ENCODE measurements at regions not wholly inside any gene's neighbourhood (a gene's known extent, or its start where the extent isn't known, plus 50 kb on each side); places are given as distances from the start of the nearest gene placed in this dataset.
"Not testable (repeated sequence)": the region's sequence is repeated elsewhere in the genome, so short reads cannot be mapped to it uniquely, and the experiment has no call there.

DNA sequence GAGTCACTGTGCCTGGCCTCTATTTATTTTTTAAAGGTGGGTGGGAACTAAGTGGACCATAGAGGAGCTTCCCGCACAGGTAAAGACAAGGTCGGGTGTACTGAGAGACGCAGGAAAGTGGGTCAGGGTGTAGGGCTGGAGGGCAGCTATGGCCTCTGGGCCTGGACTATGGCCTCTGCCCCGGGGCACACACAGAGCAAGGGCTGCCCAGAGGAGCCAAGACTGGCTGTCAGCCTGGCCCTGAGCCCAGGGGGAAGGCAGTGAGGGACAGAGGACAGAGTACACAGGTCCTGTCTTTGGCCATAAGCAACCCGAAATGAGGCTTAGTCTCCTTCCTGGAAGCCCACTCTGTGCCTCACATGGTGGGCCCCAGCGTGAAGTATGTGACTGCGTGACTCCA, 102.1 kb upstream of the PRB2 start:
- no peaks in the 10 kb centered on the region for H3K27me3 ChIP-seq (ENCODE audit: insufficient read depth, low read length)
- no peaks in the 10 kb centered on the region for H3K36me3 ChIP-seq (ENCODE audit: insufficient read depth, low read length)
- no peak overlapping the region for H3K27ac ChIP-seq (ENCODE audit: low read depth, low read length)
- no peak overlapping the region for H3K4me2 ChIP-seq (ENCODE audit: insufficient read depth, low read length)
- peaks cover 17% of the 10 kb centered on the region for H4K20me1 ChIP-seq (ENCODE audit: insufficient read depth, low read length)
- H2AFZ ChIP-seq (ENCODE audit: low read length) = no peak overlapping the region
- DNase-seq (ENCODE audit: insufficient read length, low spot score, missing footprints) = no peak
- H3K79me2 ChIP-seq (ENCODE audit: insufficient read depth, low read length) = no peaks in the 10 kb centered on the region
- no peaks in the 10 kb centered on the region for H3K9me3 ChIP-seq (ENCODE audit: low read depth, low read length)
- no peak overlapping the region for H3K4me3 ChIP-seq (ENCODE audit: insufficient read depth, low read length)
- peaks cover 3% of the 10 kb centered on the region for H3K4me1 ChIP-seq (ENCODE audit: insufficient read depth, low read length)
- TF ChIP-seq, protein P1, sequence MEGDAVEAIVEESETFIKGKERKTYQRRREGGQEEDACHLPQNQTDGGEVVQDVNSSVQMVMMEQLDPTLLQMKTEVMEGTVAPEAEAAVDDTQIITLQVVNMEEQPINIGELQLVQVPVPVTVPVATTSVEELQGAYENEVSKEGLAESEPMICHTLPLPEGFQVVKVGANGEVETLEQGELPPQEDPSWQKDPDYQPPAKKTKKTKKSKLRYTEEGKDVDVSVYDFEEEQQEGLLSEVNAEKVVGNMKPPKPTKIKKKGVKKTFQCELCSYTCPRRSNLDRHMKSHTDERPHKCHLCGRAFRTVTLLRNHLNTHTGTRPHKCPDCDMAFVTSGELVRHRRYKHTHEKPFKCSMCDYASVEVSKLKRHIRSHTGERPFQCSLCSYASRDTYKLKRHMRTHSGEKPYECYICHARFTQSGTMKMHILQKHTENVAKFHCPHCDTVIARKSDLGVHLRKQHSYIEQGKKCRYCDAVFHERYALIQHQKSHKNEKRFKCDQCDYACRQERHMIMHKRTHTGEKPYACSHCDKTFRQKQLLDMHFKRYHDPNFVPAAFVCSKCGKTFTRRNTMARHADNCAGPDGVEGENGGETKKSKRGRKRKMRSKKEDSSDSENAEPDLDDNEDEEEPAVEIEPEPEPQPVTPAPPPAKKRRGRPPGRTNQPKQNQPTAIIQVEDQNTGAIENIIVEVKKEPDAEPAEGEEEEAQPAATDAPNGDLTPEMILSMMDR (IDR thresholded peaks at IDR 0.05; ENCODE audit: extremely low read depth, low read depth, low read length) = no peak

DNA sequence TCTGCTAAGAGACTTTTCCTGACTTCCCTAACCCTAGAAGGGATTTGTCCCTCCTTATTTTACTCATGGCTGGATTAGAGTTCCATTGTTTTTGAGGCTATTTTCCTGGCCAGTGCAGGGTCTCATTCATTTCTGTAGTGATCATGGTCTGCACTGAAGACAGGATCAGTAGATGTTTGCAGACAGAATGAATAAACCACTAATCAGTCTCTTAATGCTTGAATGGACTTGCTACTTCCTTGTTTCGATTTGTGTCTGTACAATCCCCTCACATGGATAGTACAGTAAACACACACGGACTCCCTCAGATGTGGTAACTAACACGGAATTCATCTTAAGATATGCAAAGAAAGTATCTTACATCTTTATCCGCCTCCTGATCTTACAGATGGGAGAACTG, 102.6 kb upstream of the PRB2 start:
- TF ChIP-seq, protein P1 (IDR thresholded peaks at IDR 0.05; ENCODE audit: extremely low read depth, low read depth, low read length) = no peak
- Histone ChIP-seq H3K27ac (ENCODE audit: low read depth, low read length) (no peak overlapping the region), H3K36me3 (ENCODE audit: insufficient read depth, low read length) (no peaks in the 10 kb centered on the region), H3K4me2 (ENCODE audit: insufficient read depth, low read length) (no peak overlapping the region), H4K20me1 (ENCODE audit: insufficient read depth, low read length) (peaks cover 17% of the 10 kb centered on the region), H3K9me3 (ENCODE audit: low read depth, low read length) (no peaks in the 10 kb centered on the region), H3K4me1 (ENCODE audit: insufficient read depth, low read length) (peaks cover 3% of the 10 kb centered on the region), H3K79me2 (ENCODE audit: insufficient read depth, low read length) (no peaks in the 10 kb centered on the region), H3K27me3 (ENCODE audit: insufficient read depth, low read length) (no peaks in the 10 kb centered on the region), H3K4me3 (ENCODE audit: insufficient read depth, low read length) (no peak overlapping the region), H2AFZ (ENCODE audit: low read length) (no peak overlapping the region)
- DNase-seq (ENCODE audit: insufficient read length, low spot score, missing footprints) = no peak

DNA sequence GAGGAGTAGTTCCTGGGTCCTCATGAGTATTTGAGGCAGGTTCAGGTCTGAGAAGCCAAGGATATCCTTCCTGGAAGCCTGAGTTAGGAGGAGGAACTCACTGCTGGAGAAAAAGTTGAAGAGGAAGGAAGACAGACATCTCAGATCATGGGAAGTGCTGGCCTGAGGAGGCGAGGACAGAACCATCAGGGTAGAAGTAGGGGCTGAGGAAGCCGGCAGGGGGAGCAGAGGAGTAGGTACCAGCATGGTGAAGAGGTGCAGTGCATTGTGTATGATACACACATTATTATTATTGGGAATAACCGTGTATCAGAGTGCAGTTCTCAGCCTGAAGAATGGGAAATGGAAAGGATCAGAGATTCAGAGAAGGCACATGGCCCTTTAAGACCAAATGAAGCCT, 103.2 kb upstream of the PRB2 start:
- TF ChIP-seq, protein P1 (IDR thresholded peaks at IDR 0.05; ENCODE audit: extremely low read depth, low read depth, low read length) = peak; percentile 27

DNA sequence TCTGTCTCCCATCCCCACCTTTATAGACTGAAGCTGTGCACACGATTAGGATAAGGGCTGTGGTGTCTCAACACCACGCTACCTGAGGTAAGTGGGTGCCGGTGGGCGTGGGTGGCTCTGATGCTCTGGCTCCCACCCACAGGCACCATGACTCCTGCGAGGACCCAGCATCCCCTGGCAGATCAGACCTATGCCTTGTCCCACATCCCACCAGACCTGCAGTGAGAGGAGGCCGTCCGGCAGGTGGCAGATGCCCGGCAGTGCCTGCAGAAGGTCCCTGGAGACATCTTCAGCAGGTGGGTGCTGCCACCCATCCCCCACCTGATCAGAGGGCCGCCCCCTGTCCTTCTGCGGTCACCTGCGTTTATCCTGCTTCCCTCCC, 104.4 kb upstream of the PRB2 start:
- TF ChIP-seq, protein P1 (IDR thresholded peaks at IDR 0.05; ENCODE audit: extremely low read depth, low read depth, low read length) = no peak
- Histone ChIP-seq H3K4me1 (ENCODE audit: insufficient read depth, low read length) (peaks cover 3% of the 10 kb centered on the region), H3K9me3 (ENCODE audit: low read depth, low read length) (no peaks in the 10 kb centered on the region), H3K4me2 (ENCODE audit: insufficient read depth, low read length) (no peak overlapping the region), H3K79me2 (ENCODE audit: insufficient read depth, low read length) (no peaks in the 10 kb centered on the region), H4K20me1 (ENCODE audit: insufficient read depth, low read length) (peaks cover 17% of the 10 kb centered on the region), H3K27me3 (ENCODE audit: insufficient read depth, low read length) (no peaks in the 10 kb centered on the region), H2AFZ (ENCODE audit: low read length) (no peak overlapping the region), H3K36me3 (ENCODE audit: insufficient read depth, low read length) (no peaks in the 10 kb centered on the region), H3K27ac (ENCODE audit: low read depth, low read length) (no peak overlapping the region), H3K4me3 (ENCODE audit: insufficient read depth, low read length) (no peak overlapping the region)
- no peak for DNase-seq (ENCODE audit: insufficient read length, low spot score, missing footprints)

More for the DNA sequence above, 103.2 kb upstream of the PRB2 start:
- H4K20me1 ChIP-seq (ENCODE audit: insufficient read depth, low read length) = peaks cover 17% of the 10 kb centered on the region
- not testable (repeated sequence) for H3K27ac ChIP-seq (ENCODE audit: low read depth, low read length); H3K79me2 ChIP-seq (ENCODE audit: insufficient read depth, low read length); DNase-seq (ENCODE audit: insufficient read length, low spot score, missing footprints); H2AFZ ChIP-seq (ENCODE audit: low read length); H3K4me3 ChIP-seq (ENCODE audit: insufficient read depth, low read length); H3K36me3 ChIP-seq (ENCODE audit: insufficient read depth, low read length); H3K4me2 ChIP-seq (ENCODE audit: insufficient read depth, low read length); H3K4me1 ChIP-seq (ENCODE audit: insufficient read depth, low read length); H3K9me3 ChIP-seq (ENCODE audit: low read depth, low read length); H3K27me3 ChIP-seq (ENCODE audit: insufficient read depth, low read length)

All from osteoblast (primary cell).